ENCODE measurements at regions not wholly inside any gene's neighbourhood (a gene's known extent, or its start where the extent isn't known, plus 50 kb on each side); places are given as distances from the start of the nearest gene placed in this dataset.

DNA sequence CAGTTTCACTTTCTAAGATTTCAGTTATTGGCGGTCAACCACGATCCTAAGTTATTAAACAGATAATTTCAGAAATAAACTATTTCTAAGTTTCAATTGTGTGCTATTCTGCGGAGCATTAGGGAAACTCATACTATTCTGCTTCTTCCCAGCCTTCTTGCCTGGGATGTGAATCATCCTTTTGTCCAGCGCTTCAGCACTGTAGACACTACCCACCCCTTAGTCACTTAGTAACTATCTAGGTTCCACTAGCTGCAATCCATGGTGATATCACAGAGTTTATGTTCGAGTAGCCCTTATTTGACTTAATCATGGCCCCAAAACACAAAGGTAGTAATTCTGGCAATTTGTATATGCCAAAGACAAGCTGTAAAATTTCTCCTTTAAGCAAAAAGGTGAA, 279.9 kb upstream of the ADAMTS5 start:
- no peak for TF ChIP-seq EZH2phosphoT487 (IDR thresholded peaks at IDR 0.05; ENCODE audit: borderline replicate concordance)
- TF ChIP-seq, protein P1, sequence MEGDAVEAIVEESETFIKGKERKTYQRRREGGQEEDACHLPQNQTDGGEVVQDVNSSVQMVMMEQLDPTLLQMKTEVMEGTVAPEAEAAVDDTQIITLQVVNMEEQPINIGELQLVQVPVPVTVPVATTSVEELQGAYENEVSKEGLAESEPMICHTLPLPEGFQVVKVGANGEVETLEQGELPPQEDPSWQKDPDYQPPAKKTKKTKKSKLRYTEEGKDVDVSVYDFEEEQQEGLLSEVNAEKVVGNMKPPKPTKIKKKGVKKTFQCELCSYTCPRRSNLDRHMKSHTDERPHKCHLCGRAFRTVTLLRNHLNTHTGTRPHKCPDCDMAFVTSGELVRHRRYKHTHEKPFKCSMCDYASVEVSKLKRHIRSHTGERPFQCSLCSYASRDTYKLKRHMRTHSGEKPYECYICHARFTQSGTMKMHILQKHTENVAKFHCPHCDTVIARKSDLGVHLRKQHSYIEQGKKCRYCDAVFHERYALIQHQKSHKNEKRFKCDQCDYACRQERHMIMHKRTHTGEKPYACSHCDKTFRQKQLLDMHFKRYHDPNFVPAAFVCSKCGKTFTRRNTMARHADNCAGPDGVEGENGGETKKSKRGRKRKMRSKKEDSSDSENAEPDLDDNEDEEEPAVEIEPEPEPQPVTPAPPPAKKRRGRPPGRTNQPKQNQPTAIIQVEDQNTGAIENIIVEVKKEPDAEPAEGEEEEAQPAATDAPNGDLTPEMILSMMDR (conservative IDR thresholded peaks at IDR 0.05; ENCODE audit: low read length) = no peak
- Histone ChIP-seq H3K79me2 (ENCODE audit: insufficient read depth, low read length) (no peaks in the 10 kb centered on the region), H3K27me3 (ENCODE audit: insufficient read depth, low read length, poor library complexity, severe bottlenecking) (no peaks in the 10 kb centered on the region), H2AFZ (ENCODE audit: low read length) (no peak overlapping the region), H3K4me2 (ENCODE audit: low read depth, low read length, poor library complexity, severe bottlenecking) (no peak overlapping the region), H3K4me1 (ENCODE audit: insufficient read depth, low read length, poor library complexity, severe bottlenecking) (no peaks in the 10 kb centered on the region), H3K9me2 (replicated peaks; ENCODE audit: low read depth, low read length) (no peaks in the 10 kb centered on the region), H4K20me1 (ENCODE audit: insufficient read depth, low read length, poor library complexity, severe bottlenecking) (no peaks in the 10 kb centered on the region), H3K36me3 (ENCODE audit: insufficient read depth, low read length) (no peaks in the 10 kb centered on the region), H3K4me3 (ENCODE audit: low read length, poor library complexity, severe bottlenecking) (no peak overlapping the region), H3F3A (ENCODE audit: low read depth) (no peaks in the 10 kb centered on the region), H3K9me3 (ENCODE audit: insufficient read depth, low read depth, low read length) (no peaks in the 10 kb centered on the region), H3K9ac (ENCODE audit: low read depth, low read length, poor library complexity, severe bottlenecking) (no peak overlapping the region)

DNA sequence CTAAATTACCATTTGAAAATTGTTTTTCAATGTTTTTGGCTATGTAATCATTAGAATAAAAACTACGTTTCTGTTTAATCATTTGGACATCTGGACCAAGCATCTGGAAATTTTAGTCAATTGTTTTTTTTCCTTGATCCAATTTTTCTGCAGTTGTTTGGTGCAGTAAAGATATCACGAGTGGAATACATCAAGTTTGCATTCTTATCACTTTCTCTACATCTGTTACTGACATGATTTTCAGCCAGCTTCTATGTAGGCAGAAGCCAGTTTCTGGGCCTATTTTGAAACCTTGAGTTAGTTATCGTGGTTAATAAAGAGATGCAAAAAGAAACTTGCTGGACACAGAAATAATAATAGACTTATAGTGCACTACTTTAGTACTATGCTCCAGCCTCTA, 277.9 kb upstream of the ADAMTS5 start:
- H3K4me3 ChIP-seq (ENCODE audit: low read length, poor library complexity, severe bottlenecking) = no peak overlapping the region
- no peaks in the 10 kb centered on the region for H3K4me1 ChIP-seq (ENCODE audit: insufficient read depth, low read length, poor library complexity, severe bottlenecking)
- TF ChIP-seq EZH2phosphoT487 (IDR thresholded peaks at IDR 0.05; ENCODE audit: borderline replicate concordance) = no peak
- TF ChIP-seq, protein P1 (conservative IDR thresholded peaks at IDR 0.05; ENCODE audit: low read length) = no peak
- no peak overlapping the region for H3K4me2 ChIP-seq (ENCODE audit: low read depth, low read length, poor library complexity, severe bottlenecking)
- H3K36me3 ChIP-seq (ENCODE audit: insufficient read depth, low read length) = no peaks in the 10 kb centered on the region
- no peak overlapping the region for H2AFZ ChIP-seq (ENCODE audit: low read length)
- H3K9me2 ChIP-seq (replicated peaks; ENCODE audit: low read depth, low read length) = no peaks in the 10 kb centered on the region
- H4K20me1 ChIP-seq (ENCODE audit: insufficient read depth, low read length, poor library complexity, severe bottlenecking) = no peaks in the 10 kb centered on the region
- no peaks in the 10 kb centered on the region for H3K27me3 ChIP-seq (ENCODE audit: insufficient read depth, low read length, poor library complexity, severe bottlenecking)
- H3K79me2 ChIP-seq (ENCODE audit: insufficient read depth, low read length) = no peaks in the 10 kb centered on the region
- no peaks in the 10 kb centered on the region for H3K9me3 ChIP-seq (ENCODE audit: insufficient read depth, low read depth, low read length)
- H3K9ac ChIP-seq (ENCODE audit: low read depth, low read length, poor library complexity, severe bottlenecking) = no peak overlapping the region
- H3F3A ChIP-seq (ENCODE audit: low read depth) = no peaks in the 10 kb centered on the region

DNA sequence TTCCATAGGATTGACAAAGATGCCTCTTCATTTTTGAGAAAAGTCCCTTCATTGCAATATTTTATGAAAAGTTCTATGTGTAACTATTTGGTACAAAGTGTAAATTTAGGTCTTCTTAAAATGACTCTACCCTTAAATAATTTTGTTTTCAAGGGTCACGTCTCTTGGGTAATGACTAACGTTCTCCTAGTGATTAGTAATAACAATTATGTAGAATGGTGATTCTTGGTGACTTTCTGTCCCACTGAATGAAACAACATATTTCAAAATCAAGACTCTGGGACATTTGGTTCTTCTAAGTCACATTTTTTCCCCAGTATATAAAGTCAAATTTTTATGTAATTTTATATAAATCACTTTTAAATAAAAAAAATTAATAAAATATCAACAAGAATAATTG, 277.5 kb upstream of the ADAMTS5 start:
- H3K4me3 ChIP-seq (ENCODE audit: low read length, poor library complexity, severe bottlenecking) = no peak overlapping the region
- no peaks in the 10 kb centered on the region for H3F3A ChIP-seq (ENCODE audit: low read depth)
- TF ChIP-seq EZH2phosphoT487 (IDR thresholded peaks at IDR 0.05; ENCODE audit: borderline replicate concordance) = no peak
- TF ChIP-seq, protein P1 (conservative IDR thresholded peaks at IDR 0.05; ENCODE audit: low read length) = no peak
- H2AFZ ChIP-seq (ENCODE audit: low read length) = no peak overlapping the region
- H3K79me2 ChIP-seq (ENCODE audit: insufficient read depth, low read length) = no peaks in the 10 kb centered on the region
- H3K36me3 ChIP-seq (ENCODE audit: insufficient read depth, low read length) = no peaks in the 10 kb centered on the region
- no peaks in the 10 kb centered on the region for H3K9me2 ChIP-seq (replicated peaks; ENCODE audit: low read depth, low read length)
- no peak overlapping the region for H3K4me2 ChIP-seq (ENCODE audit: low read depth, low read length, poor library complexity, severe bottlenecking)
- no peaks in the 10 kb centered on the region for H3K27me3 ChIP-seq (ENCODE audit: insufficient read depth, low read length, poor library complexity, severe bottlenecking)
- H3K9me3 ChIP-seq (ENCODE audit: insufficient read depth, low read depth, low read length) = no peaks in the 10 kb centered on the region
- no peaks in the 10 kb centered on the region for H4K20me1 ChIP-seq (ENCODE audit: insufficient read depth, low read length, poor library complexity, severe bottlenecking)
- H3K9ac ChIP-seq (ENCODE audit: low read depth, low read length, poor library complexity, severe bottlenecking) = no peak overlapping the region
- no peaks in the 10 kb centered on the region for H3K4me1 ChIP-seq (ENCODE audit: insufficient read depth, low read length, poor library complexity, severe bottlenecking)

Data from Loucy (cell line).